Cardiac fibroblast (primary cell): ENCODE measurements at regions not wholly inside any gene's neighbourhood (a gene's known extent, or its start where the extent isn't known, plus 50 kb on each side); places are given as distances from the start of the nearest gene placed in this dataset.
"Not testable (repeated sequence)": the region's sequence is repeated elsewhere in the genome, so short reads cannot be mapped to it uniquely, and the experiment has no call there.

Experiments used
- DNase-seq, 2 donors: peaks; one replicate each; pipeline versions ENCODE4 v3.0.0 to v3.0.0-alpha.2; 2010; ENCODE audit warnings: low read depth in 2 of 2
- H3K4me3 ChIP-seq, 2 donors: replicated peaks in 1 of 2; 1 replicate in 1 of 2; 2 replicates in 1 of 2; pipeline ENCODE4 v1.5.1; 2011; ENCODE audit warnings: low read depth in 2 of 2, low read length in 2 of 2, mild to moderate bottlenecking in 2 of 2, moderate library complexity in 1 of 2
- TF ChIP-seq, protein P1 (sequence below): IDR thresholded peaks from one replicate; pipeline ENCODE4 v1.5.1; 2011; ENCODE audit warnings: low read depth, mild to moderate bottlenecking, low read length, inconsistent platforms

DNA sequence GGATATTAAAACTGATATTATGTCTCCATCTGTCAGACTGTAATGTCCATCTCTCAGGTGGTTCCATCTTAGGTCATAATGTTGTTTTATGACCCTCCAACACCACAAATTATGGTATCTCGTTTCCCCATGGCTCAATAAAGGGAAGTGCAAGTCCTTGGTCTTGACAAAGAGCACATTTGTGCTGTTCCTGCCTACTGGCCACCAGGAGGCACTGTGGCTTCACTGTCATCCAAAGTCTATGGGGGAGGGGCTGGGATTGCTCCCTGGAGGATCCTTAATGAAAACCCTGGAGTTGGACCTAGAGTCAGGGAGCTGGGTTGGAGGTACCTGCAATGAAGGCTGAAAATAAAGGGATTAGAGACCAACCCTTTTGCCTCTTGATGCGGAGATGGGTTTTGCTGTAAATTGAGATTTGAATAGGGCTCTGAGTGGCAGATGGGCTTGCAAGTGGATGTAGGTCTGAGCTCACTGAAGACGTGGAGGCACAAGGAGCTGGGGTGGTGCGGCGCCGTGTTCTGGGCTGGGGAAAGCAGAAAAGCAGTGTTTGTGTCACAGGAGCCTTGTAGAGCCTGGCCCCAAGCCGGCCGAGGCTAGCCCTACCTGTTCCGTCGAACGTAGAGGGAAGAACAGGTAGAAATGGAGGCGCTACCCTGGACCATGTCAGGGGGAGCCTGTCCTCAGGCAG is 180.5 kb upstream of the PRSS58 start:
- peak; percentile 33 to 63 for DNase-seq
- no peak overlapping the region for H3K4me3 ChIP-seq
- TF ChIP-seq, protein P1, sequence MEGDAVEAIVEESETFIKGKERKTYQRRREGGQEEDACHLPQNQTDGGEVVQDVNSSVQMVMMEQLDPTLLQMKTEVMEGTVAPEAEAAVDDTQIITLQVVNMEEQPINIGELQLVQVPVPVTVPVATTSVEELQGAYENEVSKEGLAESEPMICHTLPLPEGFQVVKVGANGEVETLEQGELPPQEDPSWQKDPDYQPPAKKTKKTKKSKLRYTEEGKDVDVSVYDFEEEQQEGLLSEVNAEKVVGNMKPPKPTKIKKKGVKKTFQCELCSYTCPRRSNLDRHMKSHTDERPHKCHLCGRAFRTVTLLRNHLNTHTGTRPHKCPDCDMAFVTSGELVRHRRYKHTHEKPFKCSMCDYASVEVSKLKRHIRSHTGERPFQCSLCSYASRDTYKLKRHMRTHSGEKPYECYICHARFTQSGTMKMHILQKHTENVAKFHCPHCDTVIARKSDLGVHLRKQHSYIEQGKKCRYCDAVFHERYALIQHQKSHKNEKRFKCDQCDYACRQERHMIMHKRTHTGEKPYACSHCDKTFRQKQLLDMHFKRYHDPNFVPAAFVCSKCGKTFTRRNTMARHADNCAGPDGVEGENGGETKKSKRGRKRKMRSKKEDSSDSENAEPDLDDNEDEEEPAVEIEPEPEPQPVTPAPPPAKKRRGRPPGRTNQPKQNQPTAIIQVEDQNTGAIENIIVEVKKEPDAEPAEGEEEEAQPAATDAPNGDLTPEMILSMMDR = peak; percentile 79

DNA sequence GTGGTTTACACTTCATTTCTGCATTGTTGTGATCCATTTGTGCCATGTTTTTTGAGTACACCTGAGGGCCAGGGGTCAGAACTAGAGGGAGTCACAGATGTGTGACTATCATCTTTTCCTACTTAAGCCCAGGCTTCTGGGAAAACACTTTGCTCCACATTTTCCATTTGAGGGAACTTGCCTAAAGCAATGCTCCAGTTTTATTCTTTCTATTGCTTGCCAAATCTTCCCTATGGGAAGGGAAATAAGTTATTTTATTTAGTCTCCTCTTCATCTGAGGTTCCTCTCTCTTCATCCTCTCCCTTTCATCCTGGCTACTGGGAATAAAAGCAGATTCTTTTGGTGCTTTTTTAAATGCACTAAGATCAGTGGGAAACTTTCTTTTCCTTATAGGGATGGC is 179.9 kb upstream of the PRSS58 start:
- no peak for DNase-seq
- TF ChIP-seq, protein P1 = no peak
- no peak overlapping the region for H3K4me3 ChIP-seq

DNA sequence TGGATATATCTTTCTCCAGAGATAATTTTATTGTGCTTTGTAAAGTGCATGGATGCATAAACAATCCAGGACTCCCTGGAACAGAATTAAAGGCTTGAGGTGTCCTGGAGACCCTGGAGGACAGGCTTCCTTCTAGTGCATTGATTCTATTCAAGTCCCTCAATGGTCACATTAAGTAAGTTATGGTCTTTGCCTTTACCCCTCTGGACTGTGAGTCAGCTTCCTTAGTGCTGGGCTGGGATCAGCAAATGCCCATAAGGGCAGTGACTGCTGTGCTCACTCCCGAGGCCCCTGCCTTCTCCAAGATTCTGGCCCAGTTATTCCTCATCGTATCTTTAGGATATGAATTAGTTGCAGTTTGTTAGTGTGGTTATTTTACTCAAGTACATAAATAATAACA is 178.7 kb upstream of the PRSS58 start:
- H3K4me3 ChIP-seq = no peak overlapping the region
- DNase-seq = peak in 1 of 2 donors; percentile 25
- TF ChIP-seq, protein P1 = no peak

DNA sequence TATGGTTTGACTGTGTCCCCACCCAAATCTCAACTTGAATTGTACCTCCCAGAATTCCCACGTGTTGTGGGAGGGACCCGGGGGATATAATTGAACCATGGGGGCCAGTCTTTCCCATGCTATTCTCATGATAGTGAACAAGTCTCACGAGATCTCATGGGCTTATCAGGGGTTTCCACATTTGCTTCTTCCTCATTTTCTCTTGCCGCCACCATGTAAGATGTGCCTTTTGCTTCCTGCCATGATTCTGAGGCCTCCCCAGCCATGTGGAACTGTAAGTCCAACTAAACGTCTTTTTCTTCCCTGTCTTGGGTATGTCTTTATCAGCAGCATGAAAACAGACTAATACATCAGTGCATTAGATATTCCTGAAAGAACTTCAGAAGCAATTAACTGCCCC is 177.7 kb upstream of the PRSS58 start:
- DNase-seq, H3K4me3 ChIP-seq: not testable (repeated sequence)

DNA sequence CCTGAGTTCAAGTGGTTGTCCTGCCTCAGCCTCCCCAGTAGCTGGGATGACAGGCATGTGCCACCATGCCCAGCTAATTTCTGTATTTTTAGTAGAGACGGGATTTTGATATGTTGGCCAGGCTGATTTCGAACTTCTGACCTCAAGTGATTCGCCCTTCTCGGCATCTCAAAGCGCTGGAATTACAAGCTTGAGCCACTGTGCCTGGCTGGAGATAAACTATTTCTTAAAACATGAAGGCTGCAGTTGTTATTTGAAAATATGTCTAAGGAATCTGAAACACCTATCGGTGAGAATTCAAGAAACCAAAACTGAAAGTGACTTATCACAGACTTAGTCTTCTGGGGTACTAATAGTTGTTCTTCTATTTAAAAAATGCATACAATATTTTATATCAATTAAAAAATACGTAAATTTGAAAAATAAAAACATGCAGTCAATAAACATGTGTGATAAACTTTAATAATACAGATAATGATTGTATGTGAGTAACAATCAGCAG is 176.9 kb upstream of the PRSS58 start:
- DNase-seq = no peak
- TF ChIP-seq, protein P1 = no peak
- H3K4me3 ChIP-seq = no peak overlapping the region

DNA sequence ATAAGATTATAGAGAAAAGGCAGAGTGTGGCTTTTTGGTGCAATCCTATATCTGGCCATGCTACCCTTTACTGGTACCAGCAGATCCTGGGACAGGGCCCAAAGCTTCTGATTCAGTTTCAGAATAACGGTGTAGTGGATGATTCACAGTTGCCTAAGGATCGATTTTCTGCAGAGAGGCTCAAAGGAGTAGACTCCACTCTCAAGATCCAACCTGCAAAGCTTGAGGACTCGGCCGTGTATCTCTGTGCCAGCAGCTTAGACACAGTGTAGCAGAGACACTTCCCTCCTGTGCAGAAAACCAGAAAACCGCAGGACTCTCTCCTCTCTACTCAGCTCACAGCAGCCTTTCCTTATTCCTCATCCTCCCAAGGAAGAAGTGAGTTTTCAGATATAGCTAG is 176.3 kb upstream of the PRSS58 start:
- not testable (repeated sequence) for H3K4me3 ChIP-seq, DNase-seq

DNA sequence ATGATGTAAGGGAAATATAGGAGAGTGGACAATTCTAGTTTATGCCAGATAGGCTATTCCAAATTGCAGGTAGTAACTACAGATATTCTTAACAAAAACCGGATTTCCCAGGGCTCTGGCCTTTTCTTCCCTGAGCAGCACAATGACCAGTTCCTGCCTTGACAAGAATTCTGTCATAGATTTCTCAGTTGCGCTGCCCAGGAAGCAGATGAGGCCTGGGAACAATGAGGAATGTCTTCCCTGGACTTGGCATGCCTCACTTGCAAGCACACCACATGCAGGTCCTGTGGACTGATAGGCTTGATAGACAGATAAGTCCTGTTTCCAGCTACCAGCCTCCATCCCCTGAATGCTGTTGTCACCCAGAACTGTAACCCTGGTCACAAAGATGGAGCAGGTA is 174.5 kb upstream of the PRSS58 start:
- H3K4me3 ChIP-seq = no peak overlapping the region
- no peak for DNase-seq
- TF ChIP-seq, protein P1 = no peak

DNA sequence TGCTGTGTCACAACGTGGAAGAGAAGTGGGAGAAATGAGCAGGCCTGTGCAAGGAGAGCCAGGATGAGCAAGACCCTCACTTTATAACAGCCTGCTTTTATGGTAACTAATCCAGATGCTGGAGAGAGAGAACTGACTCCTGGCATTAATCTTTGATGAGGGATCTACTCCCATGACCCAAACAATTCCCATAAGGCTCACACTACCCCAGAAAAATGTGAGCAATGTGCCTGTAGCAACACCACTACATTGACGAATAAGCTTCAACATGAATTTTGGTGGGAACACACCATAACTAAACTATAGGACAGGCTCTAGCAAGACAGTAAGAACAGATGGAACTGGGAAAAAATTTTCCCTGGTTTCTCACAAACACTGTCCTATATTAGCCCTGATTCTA is 173.6 kb upstream of the PRSS58 start:
- H3K4me3 ChIP-seq = no peak overlapping the region
- no peak for DNase-seq
- TF ChIP-seq, protein P1 = no peak
